Aorta (tissue), 5 donors: ENCODE measurements at regions not wholly inside any gene's neighbourhood (a gene's known extent, or its start where the extent isn't known, plus 50 kb on each side); places are given as distances from the start of the nearest gene placed in this dataset.

Experiments
- ATAC-seq: fragments of 200-7000 bp; cut with Tn5 transposase; one replicate; pipeline ENCODE4 v1.9.1; 2022; ENCODE audit warnings: moderate library complexity; ENCODE audit not compliant: low FRiP score
- DNase-seq, 2 donors: peaks; one replicate each; pipeline ENCODE4 v3.0.0-alpha.2; 2020
- H3K27ac ChIP-seq, 2 donors: one replicate each; pipeline ENCODE4 v1.5.1; 2013; ENCODE audit warnings: low read length in 2 of 2, mild to moderate bottlenecking in 2 of 2, moderate library complexity in 2 of 2, control low read depth in 1 of 2, inconsistent platforms in 1 of 2, low read depth in 1 of 2
- H3K27me3 ChIP-seq, 2 donors: one replicate each; pipeline ENCODE4 v1.6.1; 2013; ENCODE audit warnings: control low read depth in 1 of 2, low read length in 1 of 2, mild to moderate bottlenecking in 1 of 2, moderate library complexity in 1 of 2; ENCODE audit not compliant: insufficient read depth in 2 of 2, control insufficient read depth in 1 of 2
- H3K36me3 ChIP-seq, 2 donors: one replicate each; pipeline ENCODE4 v1.6.1; 2013; ENCODE audit warnings: control low read depth in 1 of 2, low read length in 1 of 2, mild to moderate bottlenecking in 1 of 2; ENCODE audit not compliant: insufficient read depth in 2 of 2, control insufficient read depth in 1 of 2
- H3K4me1 ChIP-seq, 2 donors: one replicate each; pipeline ENCODE4 v1.6.1; 2013; ENCODE audit warnings: low read length in 2 of 2, control low read depth in 1 of 2, mild to moderate bottlenecking in 1 of 2, moderate library complexity in 1 of 2; ENCODE audit not compliant: insufficient read depth in 2 of 2, control insufficient read depth in 1 of 2
- H3K4me3 ChIP-seq, 2 donors: one replicate each; pipeline ENCODE4 v1.5.1; 2013; ENCODE audit warnings: low read length in 2 of 2, control low read depth in 1 of 2, mild to moderate bottlenecking in 1 of 2
- H3K9me3 ChIP-seq: one replicate; pipeline ENCODE4 v1.6.1; 2013; ENCODE audit warnings: mild to moderate bottlenecking, low read length; ENCODE audit not compliant: control insufficient read depth
- WGBS, 2 donors: extraction: QIAGEN DNeasy Blood & Tissue Kit; methylation state at CpG; one replicate each; pipeline ENCODE4 v1.1.7; 2013; 5-methylcytosine and 5-hydroxymethylcytosine counted together
- intact Hi-C, 2 donors: fragments of 100-400 bp; cut with DNase I; formaldehyde crosslinking; loops; one replicate each; pipeline versions ENCODE4 v1.14.2 to v1.15.0; 2022
- donor health status: healthy with polysubstance abuse.
- donor health status: Bipolar disorder and iron deficiency.
- donor health status: DM: no; HTN: no; CAD: no.
- donor health status: DM: no; HTN: no; CAD: no.
- donor health status: DM: yes; HTN: yes; CAD: no.

DNA sequence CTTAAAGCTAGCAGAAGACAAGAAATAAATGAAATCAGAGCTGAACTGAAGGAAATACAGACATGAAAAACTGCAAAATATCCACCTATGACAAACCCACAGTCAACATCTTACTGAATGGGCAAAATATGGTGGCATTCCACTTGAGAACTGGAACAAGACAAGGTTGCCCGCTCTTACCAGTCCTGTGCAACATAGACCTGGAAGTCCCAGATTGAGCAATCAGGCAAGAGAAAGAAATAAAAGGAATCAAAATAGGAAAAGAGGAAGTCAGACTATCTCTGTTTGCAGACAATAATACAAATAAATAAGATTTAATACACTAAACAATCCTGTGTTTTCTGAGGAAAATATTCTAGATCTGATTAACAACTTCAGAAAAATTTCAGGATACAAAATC, 570.5 kb upstream of the SEMA3D start:
- Histone ChIP-seq H3K27ac (no peak overlapping the region), H3K4me3 (no peak overlapping the region), H3K9me3 (no peaks in the 10 kb centered on the region), H3K4me1 (no peaks in the 10 kb centered on the region), H3K27me3 (no peaks in the 10 kb centered on the region), H3K36me3 (no peaks in the 10 kb centered on the region)
- ATAC-seq (no peak), DNase-seq (no peak)
- WGBS, 2 donors, result 93 to 95% methylated on average over 1 of the region's 1 CpG
- intact Hi-C loops, result no loop called here

GRCh38 chr7:85750454-85750949, 563.6 kb upstream of the SEMA3D start:
- no peak for DNase-seq

GRCh38 chr7:85749696-85750453, 563.0 kb upstream of the SEMA3D start:
- DNase-seq (no peak), ATAC-seq (peak; percentile 33)
- peaks cover 4% of the 10 kb centered on the region for H3K9me3 ChIP-seq
- no peaks in the 10 kb centered on the region for H3K4me1 ChIP-seq
- no peaks in the 10 kb centered on the region for H3K27me3 ChIP-seq
- 52 to 57% methylated on average over 13 of the region's 13 CpGs for WGBS, 2 donors
- no peak overlapping the region for H3K4me3 ChIP-seq
- H3K27ac ChIP-seq, result no peak overlapping the region
- intact Hi-C loops, result no loop called here
- H3K36me3 ChIP-seq, result no peaks in the 10 kb centered on the region

More at GRCh38 chr7:85750454-85750949, 563.6 kb upstream of the SEMA3D start:
- WGBS, 2 donors, result 23 to 35% methylated on average over 14 of the region's 14 CpGs
- H3K36me3 ChIP-seq, result no peaks in the 10 kb centered on the region
- H3K4me1 ChIP-seq, result no peaks in the 10 kb centered on the region
- intact Hi-C loops, result no loop called here
- peak; percentile 59 for ATAC-seq
- H3K9me3 ChIP-seq, result peaks cover 4% of the 10 kb centered on the region
- H3K27me3 ChIP-seq, result no peaks in the 10 kb centered on the region
- no peak overlapping the region for H3K27ac ChIP-seq
- H3K4me3 ChIP-seq, result no peak overlapping the region

DNA sequence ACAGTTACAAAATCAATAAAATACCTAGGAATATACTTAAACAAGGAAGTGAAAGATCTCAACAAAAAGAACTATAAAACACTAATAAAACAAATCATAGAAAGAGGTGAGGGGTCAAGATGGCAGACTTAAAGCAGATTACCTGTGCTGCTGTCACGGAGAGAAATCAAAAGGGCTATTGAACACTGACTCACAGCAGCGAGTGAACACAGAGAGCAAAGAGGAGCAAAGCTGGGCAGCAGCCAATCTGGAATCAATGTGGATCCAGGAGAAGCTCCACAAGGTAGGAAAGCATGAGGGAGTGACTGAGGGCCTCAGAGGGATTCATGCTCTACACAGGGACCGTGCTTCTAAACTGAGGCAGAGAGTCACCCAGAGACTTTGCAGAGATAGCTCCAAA, 562.0 kb upstream of the SEMA3D start:
- Histone ChIP-seq H3K27me3 (no peaks in the 10 kb centered on the region), H3K4me3 (no peak overlapping the region), H3K27ac (no peak overlapping the region), H3K36me3 (no peaks in the 10 kb centered on the region), H3K4me1 (no peaks in the 10 kb centered on the region), H3K9me3 (peaks cover 4% of the 10 kb centered on the region)
- intact Hi-C loops, result no loop called here
- WGBS, 2 donors, result 89% methylated on average over 3 of the region's 3 CpGs
- no peak for ATAC-seq
- DNase-seq, result no peak

- intact Hi-C loops, result no loop called here
- 83 to 86% methylated on average over 3 of the region's 3 CpGs for WGBS, 2 donors
- no peaks in the 10 kb centered on the region for H3K4me1 ChIP-seq
- no peak for DNase-seq
- no peak for ATAC-seq
- H3K27ac ChIP-seq, result no peak overlapping the region
- H3K27me3 ChIP-seq, result no peaks in the 10 kb centered on the region
- no peak overlapping the region for H3K4me3 ChIP-seq
- H3K9me3 ChIP-seq, result peaks cover 2% of the 10 kb centered on the region
- H3K36me3 ChIP-seq, result no peaks in the 10 kb centered on the region
Measured at GRCh38 chr7:85737426-85737825, 550.6 kb upstream of the SEMA3D start.

DNA sequence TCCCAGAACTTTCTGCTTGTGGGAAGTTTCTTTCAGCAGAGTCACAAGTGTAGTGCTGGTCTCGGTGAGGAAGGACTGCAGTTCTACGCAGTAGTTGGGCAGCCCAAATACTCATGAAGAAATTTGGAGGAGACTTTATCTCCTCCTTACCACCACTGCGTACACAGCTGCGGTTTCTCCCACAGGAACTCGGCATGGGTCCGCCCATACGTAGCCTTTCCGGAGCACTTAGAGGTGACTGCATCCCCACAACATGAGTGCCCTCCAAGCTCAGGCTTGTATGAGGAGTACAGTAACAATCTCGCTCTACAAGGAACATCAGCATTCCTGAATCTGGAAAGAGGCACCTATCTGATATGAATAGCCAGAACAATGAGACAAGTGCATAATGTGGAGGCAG, 549.2 kb upstream of the SEMA3D start:
- 95 to 98% methylated on average over 9 of the region's 9 CpGs for WGBS, 2 donors
- ATAC-seq, result no peak
- Histone ChIP-seq H3K4me1 (no peaks in the 10 kb centered on the region), H3K27ac (no peak overlapping the region), H3K27me3 (no peaks in the 10 kb centered on the region), H3K4me3 (no peak overlapping the region), H3K36me3 (no peaks in the 10 kb centered on the region), H3K9me3 (peaks cover 2% of the 10 kb centered on the region)
- no peak for DNase-seq
- intact Hi-C loops, result no loop called here

DNA sequence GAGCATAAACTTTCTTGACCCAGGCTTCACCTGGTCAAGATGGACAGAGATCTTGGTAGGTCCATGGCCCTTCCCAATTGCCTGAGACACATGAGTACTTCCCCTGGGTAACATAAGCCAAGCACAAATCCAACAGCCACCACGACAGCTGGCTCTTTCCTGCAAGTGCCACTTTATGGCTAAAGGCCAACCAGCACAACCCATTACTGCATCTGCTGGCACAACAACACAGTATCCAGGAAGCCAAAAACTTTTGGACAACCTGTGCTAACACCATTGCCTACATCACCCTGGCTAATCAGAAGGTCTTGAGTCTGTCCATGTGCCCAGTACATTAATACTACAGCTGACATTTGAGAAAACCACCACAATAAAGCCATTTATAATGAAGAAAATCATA, 548.0 kb upstream of the SEMA3D start:
- WGBS, 2 donors, result 9 to 19% methylated on average over 1 of the region's 1 CpG
- Histone ChIP-seq H3K4me3 (no peak overlapping the region), H3K27me3 (no peaks in the 10 kb centered on the region), H3K4me1 (no peaks in the 10 kb centered on the region), H3K36me3 (no peaks in the 10 kb centered on the region), H3K27ac (no peak overlapping the region), H3K9me3 (peaks cover 2% of the 10 kb centered on the region)
- no peak for DNase-seq
- no peak for ATAC-seq
- intact Hi-C loops, result no loop called here

- 56 to 61% methylated on average over 2 of the region's 2 CpGs for WGBS, 2 donors
- Histone ChIP-seq H3K4me1 (no peaks in the 10 kb centered on the region), H3K27me3 (no peaks in the 10 kb centered on the region), H3K9me3 (peaks cover 2% of the 10 kb centered on the region), H3K27ac (no peak overlapping the region), H3K36me3 (no peaks in the 10 kb centered on the region), H3K4me3 (no peak overlapping the region)
- DNase-seq (no peak), ATAC-seq (no peak)
- intact Hi-C loops, result no loop called here
Measured at GRCh38 chr7:85733169-85733915, 546.5 kb upstream of the SEMA3D start.

DNA sequence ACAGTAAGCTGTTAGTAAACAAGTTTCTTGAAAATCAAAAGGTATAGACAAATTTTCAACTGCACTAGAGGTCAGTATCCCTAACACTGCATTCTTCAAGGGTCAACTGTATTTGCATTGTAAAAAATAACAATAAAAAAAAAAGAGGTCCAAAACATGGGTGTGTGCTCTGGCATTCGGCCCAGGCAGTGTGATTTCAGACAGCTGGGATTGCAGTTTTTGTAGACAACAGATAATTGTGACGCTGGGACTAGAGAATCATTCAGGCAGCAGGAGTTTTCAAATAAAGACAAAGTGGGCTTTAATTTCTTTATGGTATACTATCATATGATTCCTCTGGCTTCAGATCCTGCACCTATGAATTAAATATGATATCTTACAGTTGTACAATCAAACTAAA, 543.2 kb upstream of the SEMA3D start:
- intact Hi-C loops, result no loop called here
- no peaks in the 10 kb centered on the region for H3K9me3 ChIP-seq
- H3K4me1 ChIP-seq, result no peaks in the 10 kb centered on the region
- ATAC-seq (no peak), DNase-seq (no peak)
- H3K36me3 ChIP-seq, result no peaks in the 10 kb centered on the region
- H3K27me3 ChIP-seq, result no peaks in the 10 kb centered on the region
- H3K27ac ChIP-seq, result no peak overlapping the region
- no peak overlapping the region for H3K4me3 ChIP-seq
- WGBS, 2 donors, result 64 to 67% methylated on average over 2 of the region's 2 CpGs
